LoVo (cell line): ENCODE measurements at regions not wholly inside any gene's neighbourhood (a gene's known extent, or its start where the extent isn't known, plus 50 kb on each side); places are given as distances from the start of the nearest gene placed in this dataset.
"Not testable (repeated sequence)": the region's sequence is repeated elsewhere in the genome, so short reads cannot be mapped to it uniquely, and the experiment has no call there.

Experiments used
- DNase-seq: peaks from one replicate; pipeline ENCODE4 v3.0.0-alpha.2; 2016; ENCODE audit warnings: low spot score

DNA sequence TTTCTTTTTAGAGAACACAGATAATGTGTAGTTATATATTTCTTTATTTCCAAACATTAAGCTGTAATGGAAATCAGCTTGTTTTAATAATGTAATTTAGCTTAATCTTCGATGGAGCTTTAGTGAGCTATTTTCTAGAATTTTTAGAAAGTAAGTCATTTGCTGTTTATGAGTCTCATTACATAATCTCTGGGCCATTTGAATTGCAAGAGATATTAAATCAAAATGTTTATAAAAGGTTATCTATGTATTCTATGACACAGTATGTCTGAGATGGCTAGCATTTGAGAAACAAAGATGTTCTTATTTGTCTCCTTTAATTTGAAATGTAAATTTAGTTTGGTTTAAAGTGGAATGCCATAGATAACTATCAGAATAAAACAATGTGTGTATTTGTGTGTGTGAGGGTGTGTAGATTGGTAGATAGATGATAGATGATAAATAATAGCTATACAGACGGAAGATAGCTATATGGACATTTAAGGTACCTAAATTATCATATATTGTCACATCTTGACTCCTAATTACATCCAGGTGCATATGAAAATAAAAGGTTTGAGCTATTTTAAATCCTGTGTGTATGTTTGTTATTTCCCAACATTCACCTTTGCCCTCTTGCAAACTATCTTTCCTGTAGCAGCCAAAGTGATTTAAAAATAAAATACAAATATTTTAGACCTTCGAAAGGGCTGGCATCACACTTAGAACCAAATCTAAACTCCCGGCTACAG is 478.0 kb upstream of the KLF6 start:
- no peak for DNase-seq

DNA sequence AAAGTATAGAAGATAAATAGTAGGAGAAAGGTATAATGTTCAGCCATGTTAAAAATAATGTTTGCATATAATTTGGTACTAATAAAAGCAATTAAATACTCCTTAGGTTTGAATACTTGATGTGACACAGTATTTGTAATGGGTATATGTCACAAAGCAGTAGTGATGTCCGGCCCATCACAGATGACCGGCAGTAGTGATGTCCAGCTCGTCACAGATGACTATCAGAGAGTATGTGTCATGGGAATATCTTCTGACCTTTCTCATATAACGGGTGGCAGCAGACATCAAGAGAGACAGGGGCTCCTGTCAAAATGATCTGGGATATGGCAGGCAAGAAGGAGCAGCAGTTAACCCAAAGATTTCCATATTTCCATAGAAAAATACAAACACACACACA is 477.4 kb upstream of the KLF6 start:
- DNase-seq = no peak

- DNase-seq = peak; percentile 42
Observed at GRCh38 chr10:4260483-4261124, 475.6 kb upstream of the KLF6 start.

GRCh38 chr10:4257939-4258465 is 473.0 kb upstream of the KLF6 start:
- DNase-seq = no peak

DNA sequence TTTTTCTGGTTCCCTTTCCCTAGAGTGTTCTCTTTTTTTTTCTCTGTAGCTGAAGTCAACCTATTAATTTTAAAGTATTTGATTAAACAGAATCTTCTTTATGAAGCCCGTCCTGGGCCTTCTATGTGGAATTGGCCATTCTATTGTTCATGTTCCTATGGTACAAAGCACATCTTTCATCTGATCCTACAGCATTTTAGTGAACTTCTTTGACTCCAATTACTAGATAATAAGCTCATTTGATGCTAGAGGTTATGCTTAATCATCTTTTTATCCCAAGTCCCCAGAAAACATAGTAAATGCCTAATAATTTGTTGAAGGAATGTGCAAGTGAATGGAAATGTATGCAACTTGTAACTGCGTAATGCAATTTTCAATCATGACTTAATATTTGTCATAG is 472.0 kb upstream of the KLF6 start:
- DNase-seq = no peak

- DNase-seq = no peak
Observed at GRCh38 chr10:4255751-4256150, 470.7 kb upstream of the KLF6 start.

DNA sequence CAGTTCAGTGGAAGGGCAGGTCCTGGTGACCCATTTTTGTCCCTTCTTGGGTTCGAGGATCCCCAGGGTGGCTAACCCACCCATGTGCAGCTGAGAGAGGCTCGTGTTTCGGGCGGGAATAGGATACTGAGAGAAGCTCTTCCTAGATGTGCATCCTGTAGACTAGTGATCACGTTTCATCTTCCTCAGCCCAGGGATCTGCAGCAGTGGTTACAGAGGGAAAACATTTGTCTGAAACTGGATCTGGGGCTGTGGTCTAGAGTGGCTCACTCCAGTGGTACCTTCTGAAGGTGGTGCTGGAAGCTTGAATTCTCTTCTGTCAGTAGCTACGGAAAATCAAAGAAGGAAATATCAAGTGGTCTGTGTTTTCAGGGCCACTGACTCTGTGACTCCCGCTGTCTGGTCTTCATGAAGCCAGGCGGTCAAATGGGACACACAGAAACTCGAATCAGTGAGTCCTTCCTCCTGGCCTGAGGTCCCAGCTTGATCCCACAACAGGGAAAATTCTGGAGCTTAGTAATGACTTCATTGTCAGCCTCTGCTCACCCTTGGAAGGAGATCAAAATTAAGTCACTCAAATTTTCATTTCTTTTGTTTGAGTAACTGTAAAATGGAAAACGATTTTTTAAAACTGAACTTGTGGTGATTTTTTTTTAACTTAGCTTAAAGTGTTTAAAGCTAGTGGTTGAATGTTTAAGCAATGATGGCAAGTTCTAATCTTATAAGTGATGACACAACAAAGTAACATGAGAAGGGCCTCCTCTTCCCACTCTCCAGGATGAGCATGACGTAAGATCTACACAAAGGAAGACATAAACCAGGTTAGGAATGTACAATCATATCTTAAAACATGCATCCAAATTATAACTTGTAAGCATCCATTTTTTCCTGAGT is 469.3 kb upstream of the KLF6 start:
- no peak for DNase-seq

DNA sequence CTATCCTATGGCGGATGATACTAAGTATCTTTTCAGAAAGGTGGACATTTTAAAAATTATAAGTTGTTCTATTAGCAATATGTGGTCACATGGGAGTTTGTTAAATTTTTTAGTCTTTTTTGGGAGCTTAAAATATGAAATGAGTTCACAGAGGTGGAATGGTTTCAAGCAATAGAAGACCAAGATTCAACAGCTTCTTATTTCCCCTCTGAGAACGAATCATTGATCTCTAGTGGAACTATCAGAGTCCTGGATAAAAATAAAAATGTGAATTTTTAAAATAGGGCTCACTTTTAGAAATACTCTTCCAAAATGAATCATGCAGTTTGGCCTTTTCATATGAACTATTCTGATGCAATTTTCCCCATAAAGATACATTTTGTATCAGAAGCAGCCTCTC is 467.7 kb upstream of the KLF6 start:
- no peak for DNase-seq

- DNase-seq = no peak
Observed at GRCh38 chr10:4250587-4250887, 465.5 kb upstream of the KLF6 start.

DNA sequence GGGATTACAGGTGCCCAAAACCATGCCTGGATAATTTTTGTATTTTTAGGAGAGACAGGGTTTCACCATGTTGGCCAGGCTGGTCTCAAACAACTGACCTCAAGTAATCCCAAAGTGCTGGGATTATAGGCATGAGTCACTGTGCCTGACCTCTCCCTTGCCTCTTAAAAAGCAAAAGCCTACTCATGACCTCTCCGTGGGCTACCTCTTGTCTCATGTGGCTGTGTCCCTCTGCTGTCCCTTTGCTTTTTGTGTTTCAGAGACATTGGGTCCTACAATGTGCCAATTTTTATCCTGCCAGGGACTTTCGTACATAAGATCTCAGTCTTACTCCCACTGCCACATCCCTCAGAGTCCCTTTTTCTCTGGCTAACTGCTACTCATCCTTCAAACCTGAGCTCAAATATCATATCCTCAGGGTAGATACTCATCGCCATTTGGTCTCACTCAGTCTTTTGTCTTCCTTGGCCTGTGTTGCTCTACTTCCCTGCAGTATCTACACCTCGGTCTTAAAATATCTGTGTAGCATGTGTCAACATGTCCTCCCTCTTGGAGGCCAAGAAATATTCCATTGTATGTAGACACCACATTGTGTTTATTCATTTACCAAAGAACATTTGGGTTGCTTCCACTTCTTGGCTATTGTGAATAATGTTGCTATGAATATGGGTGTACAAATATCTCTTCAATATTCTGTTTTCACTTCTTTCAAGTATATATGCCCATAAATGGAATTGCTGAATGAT is 465.0 kb upstream of the KLF6 start:
- no peak for DNase-seq

DNA sequence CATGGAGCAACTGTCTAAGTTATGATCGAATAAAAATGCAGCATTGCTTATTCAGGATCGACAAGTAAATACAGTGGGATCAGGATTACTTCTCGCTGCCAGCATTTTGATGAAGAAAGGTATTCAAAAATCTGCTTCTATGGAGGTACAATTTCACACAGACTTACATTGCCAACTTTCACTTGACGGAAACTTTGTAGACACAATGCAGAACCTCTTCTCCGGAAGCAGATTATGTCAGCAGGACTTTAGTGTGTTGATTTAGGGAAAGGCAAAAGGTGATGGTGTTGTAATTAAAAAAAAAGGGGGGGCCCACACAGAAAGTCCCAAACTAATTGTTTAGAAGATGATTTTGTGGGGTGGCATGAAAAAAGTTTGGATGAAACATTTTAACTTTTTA is 462.4 kb upstream of the KLF6 start:
- no peak for DNase-seq

GRCh38 chr10:4246881-4247358 is 461.9 kb upstream of the KLF6 start:
- no peak for DNase-seq

- peak; percentile 72 for DNase-seq
Observed at GRCh38 chr10:4243651-4244050, 458.6 kb upstream of the KLF6 start.

GRCh38 chr10:4243169-4243568 is 458.2 kb upstream of the KLF6 start:
- DNase-seq = no peak

- peak; percentile 23 for DNase-seq
Observed at GRCh38 chr10:4242561-4243035, 457.6 kb upstream of the KLF6 start.

DNA sequence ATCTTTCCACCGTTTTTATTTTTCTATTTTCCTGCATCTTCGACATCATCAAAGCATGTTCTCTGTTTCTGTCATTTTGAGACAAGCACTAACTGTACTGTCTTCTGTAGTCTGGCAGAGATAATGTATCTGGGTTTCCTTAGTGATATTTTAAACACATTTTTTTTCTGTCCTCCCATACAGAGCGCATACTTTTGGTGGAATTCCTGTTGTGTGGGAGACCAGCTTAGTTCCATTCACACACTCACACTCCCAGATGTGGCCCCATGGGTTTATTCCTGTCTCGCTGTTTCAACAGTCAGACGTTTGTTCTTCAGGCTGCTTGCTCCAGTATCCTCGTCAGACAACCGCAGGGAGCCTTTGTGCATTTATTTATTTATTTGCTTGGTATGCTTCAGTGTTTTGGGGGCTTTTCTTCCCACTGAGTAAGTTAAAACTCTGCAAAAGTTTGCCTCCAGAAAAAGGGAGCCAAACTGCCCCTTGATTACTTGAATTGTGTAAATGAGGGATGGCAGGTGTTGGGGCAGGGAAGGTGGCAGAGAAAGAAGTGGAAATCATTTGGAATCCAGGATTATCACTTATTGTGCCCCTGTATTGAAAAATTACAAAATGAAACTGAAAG is 456.8 kb upstream of the KLF6 start:
- DNase-seq = no peak

- DNase-seq = no peak
Observed at GRCh38 chr10:4240608-4241197, 455.7 kb upstream of the KLF6 start.

DNA sequence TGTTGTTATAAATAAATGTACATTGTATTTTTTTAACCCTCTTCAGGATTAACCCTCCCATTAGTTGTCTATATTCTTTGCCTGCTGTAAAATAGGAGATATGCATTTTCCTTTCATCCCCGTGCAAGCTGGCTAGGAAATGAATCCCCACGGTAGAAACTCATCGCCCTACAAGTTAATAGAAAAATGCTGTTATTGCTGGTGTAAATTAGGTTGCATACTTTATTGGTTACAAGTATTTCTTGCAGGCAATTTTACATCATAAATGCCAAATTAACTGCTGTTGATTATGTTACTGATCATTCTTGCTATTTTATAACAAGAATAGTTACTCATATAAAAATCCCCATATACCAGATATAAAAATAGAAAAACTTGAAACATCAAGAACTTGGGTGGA is 454.2 kb upstream of the KLF6 start:
- no peak for DNase-seq

GRCh38 chr10:4236905-4237304 is 451.9 kb upstream of the KLF6 start:
- not testable (repeated sequence) for DNase-seq

GRCh38 chr10:4234661-4235060 is 449.7 kb upstream of the KLF6 start:
- no peak for DNase-seq

DNA sequence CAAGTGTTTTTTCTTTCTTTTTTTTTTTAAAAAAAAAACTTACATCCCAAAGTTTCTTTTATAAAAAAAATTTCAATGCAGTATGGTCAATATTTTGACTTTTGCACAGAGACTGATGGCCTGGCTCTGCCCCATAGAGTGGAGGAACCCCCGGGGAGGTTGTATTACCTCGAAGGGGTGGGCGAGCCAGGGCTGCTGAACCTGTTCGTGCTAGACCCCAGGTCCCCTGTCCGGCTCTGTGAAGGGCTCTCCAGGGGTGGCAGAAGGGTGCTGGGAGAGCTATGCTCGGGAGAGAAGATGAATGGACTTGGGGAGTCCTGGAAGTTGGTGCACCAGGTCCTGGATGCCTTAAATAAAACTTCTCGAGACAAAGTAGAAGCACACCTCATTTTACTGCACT is 446.4 kb upstream of the KLF6 start:
- no peak for DNase-seq
